Cardiac septum (tissue), 1 donor: ENCODE measurements at regions not wholly inside any gene's neighbourhood (a gene's known extent, or its start where the extent isn't known, plus 50 kb on each side); places are given as distances from the start of the nearest gene placed in this dataset.

ENCODE experiments used
- DNase-seq: peaks from one replicate; pipeline ENCODE4 v3.0.0-alpha.2; 2020; ENCODE audit warnings: low spot score
- intact Hi-C: fragments of 100-400 bp; cut with DNase I; formaldehyde crosslinking; loops from one replicate; pipeline ENCODE4 v1.14.0; 2022
- donor health status: DM: no; HTN: no; CAD: no.

DNA sequence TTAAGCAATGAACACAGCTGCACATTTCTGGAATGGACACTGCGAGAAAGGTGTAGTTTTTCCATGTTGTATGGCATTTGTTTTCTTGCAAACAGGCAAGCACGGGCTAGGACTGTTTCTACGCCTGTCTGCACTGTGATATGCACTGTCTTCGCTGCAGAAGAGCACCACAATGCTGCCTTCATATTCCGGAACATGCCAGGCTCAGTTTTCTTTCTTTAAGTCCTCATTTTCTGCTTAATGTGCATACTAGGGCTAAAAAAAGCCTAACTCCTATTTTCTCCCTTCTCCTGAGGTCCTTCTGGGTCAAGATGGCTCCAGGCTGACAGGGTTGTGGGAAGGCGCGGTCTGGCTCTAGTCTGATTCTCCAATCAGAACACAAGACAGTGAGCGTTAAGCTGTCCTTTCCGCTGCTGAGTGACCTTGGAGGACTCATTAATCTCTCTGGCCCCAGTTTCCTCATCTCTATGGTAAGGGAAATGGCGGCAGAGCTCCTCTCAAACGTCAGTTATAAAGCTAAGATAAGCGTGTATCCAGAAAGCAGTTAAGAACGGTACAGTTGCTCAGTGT is 379.9 kb downstream of the C6orf118 start:
- DNase-seq: no peak
- intact Hi-C loops: loop anchor here (5.0 to 10.0 kb wide), 4 partner anchors 817 to 1745 kb away; no protein-coding TSS in a partner anchor

DNA sequence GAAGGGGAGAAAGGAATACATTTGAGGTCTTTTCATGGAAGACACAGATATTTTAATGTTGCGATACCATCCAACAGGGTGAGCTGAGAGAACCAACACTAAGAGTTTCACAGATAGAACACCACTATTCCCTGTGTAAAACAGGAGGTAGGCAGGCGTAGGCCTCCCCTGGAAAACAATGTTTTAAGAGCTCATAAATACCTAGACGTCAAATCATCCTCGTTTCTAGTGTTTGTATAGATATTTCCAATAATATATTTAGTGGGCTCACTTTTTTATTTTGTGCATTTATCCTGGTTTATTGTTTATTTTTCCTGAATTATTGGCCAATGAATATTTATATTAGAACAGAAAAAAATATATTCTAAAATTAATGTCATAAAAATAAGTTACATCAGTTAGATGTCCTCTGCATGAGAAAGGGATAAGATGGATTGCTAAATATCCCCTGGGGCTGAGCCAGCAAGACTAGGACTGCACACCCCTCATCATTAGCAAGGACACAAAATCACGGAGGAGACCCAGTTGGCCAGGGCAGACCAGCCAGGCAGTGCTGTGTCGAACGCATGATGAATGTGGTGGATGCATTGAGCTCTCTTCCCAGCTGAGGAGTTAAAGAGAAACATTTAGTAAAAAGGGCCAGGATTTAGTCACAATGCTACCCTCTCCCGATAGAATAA is 380.5 kb downstream of the C6orf118 start:
- intact Hi-C loops: loop anchor here (5.0 to 10.0 kb wide), 4 partner anchors 817 to 1744 kb away; no protein-coding TSS in a partner anchor
- no peak for DNase-seq

DNA sequence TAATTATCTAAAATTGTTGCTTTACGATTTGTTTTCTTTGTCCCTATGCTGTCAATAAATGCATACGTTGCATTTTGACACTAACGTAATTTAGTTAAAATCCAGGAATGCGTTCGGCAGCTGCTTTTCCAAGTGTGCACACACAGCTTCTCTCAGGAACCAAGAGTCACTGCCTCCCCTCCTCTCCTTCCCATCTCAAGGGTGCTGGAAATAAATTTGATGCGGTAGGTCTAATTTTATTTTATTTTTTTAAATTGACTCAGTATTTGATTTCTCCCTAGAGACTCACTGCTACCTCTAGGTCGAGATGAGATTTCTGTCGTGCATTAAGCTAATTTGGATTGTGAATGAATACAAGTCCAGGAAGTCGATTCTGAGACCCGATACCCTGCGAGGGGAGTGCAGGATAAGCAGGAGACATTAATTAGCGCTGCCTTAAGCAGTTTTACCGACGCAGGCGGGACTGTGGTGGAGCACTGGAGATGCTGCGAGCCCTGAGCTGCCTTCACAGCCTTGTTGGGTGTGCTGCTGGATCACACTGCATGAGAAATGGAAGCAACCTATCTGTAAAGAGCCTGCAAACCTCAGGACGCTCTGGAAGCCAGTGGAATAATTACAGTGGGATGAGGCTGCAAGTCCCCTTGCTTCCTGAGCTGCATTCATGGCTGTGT is 381.2 kb downstream of the C6orf118 start:
- intact Hi-C loops: loop anchor here (5.0 to 10.0 kb wide), 4 partner anchors 816 to 1743 kb away; no protein-coding TSS in a partner anchor
- no peak for DNase-seq

- intact Hi-C loops: loop anchor here (5.0 to 10.0 kb wide), 4 partner anchors 815 to 1743 kb away; no protein-coding TSS in a partner anchor
- peak; percentile 87 for DNase-seq
Measured at GRCh38 chr6:164927288-164928056, 381.9 kb downstream of the C6orf118 start.

DNA sequence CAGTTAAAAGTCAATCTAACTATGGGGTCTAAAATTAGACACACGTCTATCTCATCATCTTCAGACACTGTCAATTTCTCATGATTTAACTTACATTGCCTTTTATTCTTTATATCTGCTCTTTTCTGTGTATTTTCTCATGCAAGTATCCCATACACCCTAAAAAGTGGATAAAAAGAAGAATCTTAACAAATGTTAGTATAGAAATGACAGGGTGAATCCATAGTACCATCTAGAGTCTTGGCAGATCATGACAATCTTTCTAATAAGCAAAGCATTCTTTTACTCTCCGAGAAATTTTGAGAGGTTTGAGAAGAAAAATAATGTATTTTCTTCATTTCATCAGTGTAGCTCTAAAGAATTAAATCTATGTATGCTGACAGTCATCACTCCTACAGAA is 382.7 kb downstream of the C6orf118 start:
- intact Hi-C loops: loop anchor here (5.0 to 10.0 kb wide), 4 partner anchors 814 to 1742 kb away; no protein-coding TSS in a partner anchor
- no peak for DNase-seq

- DNase-seq: no peak
- intact Hi-C loops: loop anchor here (5.0 to 10.0 kb wide), 4 partner anchors 814 to 1741 kb away; no protein-coding TSS in a partner anchor
Measured at GRCh38 chr6:164925681-164926530, 383.5 kb downstream of the C6orf118 start.

DNA sequence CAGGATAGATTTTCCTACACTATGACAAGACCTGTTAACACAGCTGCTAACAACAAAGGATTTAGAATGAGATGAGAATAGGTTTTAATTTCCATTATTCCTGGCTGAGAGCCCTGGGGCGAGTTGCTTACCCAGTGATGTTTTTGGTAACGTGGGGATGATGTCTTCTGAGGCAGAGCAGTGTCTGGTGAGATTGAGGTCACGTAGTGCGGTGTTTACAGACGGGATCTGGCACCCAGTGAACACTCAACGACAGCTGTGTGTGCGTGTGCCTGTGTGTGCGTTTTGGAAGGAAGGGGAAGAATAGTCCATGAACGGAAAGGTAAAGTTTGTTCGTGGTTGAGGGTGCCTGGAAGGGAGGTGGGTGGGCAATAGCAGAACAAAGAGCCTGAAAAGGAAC is 384.7 kb downstream of the C6orf118 start:
- DNase-seq: no peak
- intact Hi-C loops: loop anchor here (5.0 to 10.0 kb wide), 4 partner anchors 812 to 1740 kb away; no protein-coding TSS in a partner anchor

- intact Hi-C loops: no loop called here
- no peak for DNase-seq
Measured at GRCh38 chr6:164917211-164917610, 392.2 kb downstream of the C6orf118 start.

GRCh38 chr6:164916087-164916486 is 393.3 kb downstream of the C6orf118 start:
- intact Hi-C loops: no loop called here
- DNase-seq: no peak

DNA sequence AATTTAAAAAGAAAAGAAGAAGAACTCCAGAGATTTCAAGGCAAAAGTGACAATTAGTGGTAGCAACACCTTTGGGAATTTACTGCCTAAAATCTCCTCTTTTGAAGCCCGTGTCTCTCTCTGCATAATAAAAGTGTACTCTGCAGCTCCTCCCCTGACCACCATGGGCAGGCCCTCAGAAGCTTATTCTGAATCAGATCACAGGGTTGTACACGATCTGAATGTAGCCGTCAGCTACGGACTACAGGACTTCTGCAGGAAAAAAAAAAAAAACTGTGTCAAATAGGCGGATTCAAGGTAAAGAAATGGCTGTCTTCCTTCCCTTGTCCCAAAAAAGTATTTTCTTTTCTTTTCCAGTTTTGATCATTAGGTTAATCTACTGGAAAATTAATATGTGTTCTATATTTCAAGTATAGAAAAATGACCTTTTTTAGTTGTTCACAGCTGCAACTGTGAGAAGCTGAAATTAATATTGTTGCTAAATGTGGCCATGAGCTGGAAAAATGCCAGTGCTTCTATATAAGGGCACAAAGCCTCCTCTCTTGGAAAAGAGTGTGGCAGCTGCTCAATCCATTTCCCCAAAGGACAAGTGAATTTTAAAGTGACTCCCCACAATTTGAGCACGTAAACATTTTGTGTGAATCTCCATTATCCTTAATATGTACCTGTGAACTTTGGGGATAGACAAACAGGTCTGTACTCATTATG is 397.4 kb downstream of the C6orf118 start:
- intact Hi-C loops: no loop called here
- no peak for DNase-seq

GRCh38 chr6:164911151-164911550 is 398.3 kb downstream of the C6orf118 start:
- intact Hi-C loops: no loop called here
- no peak for DNase-seq

DNA sequence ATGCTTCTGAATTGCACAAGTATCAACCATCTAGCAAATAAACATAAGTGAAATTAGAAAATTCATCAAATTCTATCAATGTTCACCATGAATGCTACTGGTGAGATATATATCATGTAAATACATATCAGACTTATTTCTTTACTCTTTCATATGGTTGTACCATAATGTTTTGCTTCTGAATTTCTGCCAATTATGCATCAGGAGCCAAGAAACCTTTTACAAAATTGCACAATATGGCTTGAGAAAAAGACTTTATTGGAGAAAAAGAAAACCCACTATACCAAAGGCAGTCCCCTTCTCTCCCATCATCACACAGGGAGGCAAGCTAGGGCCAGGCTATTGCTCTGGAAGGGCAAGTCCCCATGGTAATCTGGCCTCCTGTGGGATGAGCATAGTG is 402.6 kb downstream of the C6orf118 start:
- DNase-seq: no peak
- intact Hi-C loops: no loop called here

DNA sequence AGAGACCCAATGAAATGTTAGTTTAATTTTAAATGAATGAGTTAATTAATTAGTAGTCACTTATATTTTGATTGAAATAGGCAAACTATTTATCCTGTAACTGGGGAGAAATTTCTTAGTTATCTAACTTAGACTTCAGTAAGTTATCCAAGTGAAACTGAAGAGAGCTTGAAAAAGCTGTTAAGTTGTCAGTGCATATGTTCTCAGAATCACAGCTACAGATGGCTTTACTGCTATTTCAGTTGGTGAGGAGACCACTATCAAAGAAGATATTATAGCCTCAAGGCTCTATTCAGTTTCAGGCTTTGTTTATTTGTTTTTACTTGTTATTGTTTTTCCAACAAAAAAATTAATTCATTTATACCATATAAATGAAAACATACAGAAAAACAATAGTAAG is 404.1 kb downstream of the C6orf118 start:
- no peak for DNase-seq
- intact Hi-C loops: no loop called here

DNA sequence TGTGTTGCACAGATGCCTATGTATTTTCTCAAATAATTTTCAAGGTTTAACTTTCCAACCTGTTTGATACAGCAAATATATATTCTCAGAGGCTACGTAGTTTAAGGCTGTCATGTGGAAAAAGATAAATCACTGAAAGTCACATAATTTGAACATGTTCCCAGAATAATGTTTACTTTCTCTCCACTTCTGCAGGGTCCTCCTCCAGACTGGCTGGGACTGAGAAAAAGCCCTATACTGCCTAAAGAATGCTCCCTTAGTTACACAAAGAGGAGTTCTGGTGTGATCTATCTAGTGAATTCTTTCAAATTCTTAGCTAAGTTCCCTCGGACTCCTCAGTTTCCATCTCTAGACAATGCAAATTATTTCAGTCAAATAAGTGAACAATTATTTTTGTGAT is 411.0 kb downstream of the C6orf118 start:
- intact Hi-C loops: no loop called here
- DNase-seq: no peak

DNA sequence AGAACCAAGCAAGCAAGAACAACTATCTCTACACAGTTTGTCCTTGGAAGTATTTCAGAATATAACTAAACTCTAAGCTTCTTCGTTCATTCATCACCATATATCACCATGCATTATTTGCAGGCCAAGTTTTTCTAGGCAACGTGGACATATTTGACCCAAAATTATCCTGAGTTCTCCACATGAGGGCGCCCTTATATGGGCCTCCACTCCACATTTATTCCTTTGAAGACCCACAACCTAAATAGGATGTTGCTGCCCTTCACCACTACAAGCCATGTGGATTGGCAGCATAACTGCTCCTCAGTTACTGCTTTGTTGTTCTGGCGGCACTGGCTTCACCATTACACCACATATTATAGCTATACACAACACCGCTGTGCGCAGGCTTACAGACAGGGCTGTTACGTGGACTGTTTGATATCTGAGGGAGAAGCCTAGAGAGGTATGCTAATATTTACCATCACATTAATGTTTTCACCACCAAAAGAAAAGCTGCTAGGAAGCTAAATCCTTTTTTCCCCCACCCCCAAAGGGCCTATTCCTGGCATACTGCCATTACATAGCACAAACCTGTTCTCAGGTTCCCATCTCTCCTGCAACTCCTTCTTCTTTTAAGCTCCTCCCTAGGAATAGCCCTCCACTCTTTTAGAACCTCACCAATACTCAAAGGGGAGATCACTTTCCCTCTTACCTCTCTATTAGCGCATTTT is 411.7 kb downstream of the C6orf118 start:
- intact Hi-C loops: no loop called here
- no peak for DNase-seq

DNA sequence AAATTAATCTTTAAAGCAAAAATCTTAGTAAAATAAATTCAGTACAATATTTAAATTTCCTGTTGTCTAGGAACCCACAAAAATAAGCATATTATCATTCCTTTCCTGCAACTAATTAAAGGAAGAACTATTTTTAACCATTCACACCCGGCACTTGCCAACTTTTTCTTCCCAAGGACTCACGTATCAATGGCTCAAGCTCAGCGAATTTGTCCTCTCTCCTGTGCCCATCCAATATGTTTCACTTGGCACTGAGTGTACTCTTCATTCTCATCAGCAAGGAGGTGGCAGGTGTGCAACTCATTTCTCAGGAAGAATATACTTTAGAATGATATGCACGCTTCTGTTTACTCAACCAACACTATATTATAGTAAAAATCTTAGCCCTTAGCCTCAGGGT is 419.4 kb downstream of the C6orf118 start:
- intact Hi-C loops: no loop called here
- no peak for DNase-seq

- intact Hi-C loops: no loop called here
- DNase-seq: no peak
Measured at GRCh38 chr6:164887660-164888059, 421.7 kb downstream of the C6orf118 start.

DNA sequence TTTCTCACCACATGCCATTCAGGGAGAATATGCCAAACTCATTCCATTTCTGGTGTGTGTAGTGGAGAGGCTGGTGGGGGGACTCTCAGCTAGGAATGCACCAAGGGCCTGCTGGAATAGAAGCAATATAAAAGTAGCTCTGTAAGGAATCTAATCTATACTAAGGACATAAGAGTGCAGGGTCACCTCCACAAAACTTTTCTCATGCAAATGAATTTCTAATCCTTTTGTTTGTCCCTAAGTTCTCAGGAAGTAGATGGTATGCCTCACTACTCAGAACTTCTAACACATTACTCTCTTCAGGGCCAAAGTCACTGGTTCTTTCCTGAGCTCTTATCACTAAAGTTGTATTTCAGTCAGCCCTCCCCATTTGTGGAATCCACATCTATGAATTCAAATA is 427.2 kb downstream of the C6orf118 start:
- no peak for DNase-seq
- intact Hi-C loops: no loop called here
